ENCODE measurements at regions not wholly inside any gene's neighbourhood (a gene's known extent, or its start where the extent isn't known, plus 50 kb on each side); places are given as distances from the start of the nearest gene placed in this dataset.
"Not testable (repeated sequence)": the region's sequence is repeated elsewhere in the genome, so short reads cannot be mapped to it uniquely, and the experiment has no call there.

GRCh38 chr10:120760253-120760652 lies 90.9 kb upstream of the WDR11 start:
- DNase-seq: no peak

DNA sequence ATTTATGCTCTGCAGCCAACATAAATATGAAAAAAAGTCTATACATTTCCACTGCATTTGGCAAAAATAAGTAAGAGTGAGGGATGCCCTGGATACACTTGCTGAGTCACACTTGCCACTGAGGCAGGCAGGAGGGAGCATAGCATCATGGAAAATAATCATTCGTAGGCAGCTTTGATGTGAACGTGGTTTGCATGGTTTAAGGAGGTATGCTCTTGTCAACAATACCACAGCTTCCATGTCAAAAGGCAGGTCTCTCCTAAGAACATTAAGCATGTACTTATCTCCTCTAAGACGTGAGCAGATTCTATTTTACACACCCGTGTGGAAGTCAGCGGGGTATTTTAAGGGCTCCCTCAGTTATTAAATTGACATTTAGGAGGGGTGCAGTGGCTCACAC lies 89.2 kb upstream of the WDR11 start:
- no peak for DNase-seq

GRCh38 chr10:120765226-120765803 lies 85.8 kb upstream of the WDR11 start:
- no peak for DNase-seq

DNA sequence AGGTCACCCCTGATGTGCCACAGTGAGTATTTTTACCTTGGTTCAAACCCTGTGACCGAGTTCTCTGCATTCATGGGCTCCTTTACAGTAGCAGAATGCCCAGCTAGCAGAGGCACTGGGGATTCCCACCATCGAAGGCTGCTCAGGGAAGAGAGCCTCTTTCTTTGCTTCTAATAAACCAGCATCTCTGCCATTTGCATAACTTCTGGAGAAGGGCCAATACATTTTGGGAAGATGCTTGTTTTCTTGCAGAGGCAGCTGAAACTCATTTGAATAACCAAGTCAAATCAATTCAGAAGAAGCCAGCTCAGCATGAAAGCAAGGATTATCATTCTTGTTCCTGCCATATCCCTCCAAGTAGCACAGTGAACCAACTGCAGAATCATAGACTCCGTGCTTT lies 82.9 kb upstream of the WDR11 start:
- no peak for DNase-seq

DNA sequence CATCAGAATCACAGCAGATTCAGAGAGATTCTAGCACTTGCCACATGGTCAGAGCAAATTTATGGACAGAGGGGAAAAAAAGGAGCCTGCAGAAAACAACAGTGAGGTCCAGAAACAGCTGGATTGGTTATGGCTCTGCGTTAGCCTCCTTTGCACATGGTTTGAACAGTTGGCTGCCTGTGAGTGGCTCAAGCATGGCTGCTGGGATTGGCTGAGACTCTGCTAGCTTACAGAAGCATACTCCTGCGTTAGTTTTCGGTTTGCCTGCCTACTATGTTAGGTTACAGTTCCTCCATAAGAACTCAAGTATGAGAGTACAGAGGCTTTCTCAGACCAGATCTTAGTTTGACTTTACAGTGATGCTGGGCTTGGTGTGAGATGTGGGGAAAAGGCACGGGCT lies 80.7 kb upstream of the WDR11 start:
- no peak for DNase-seq

- DNase-seq: no peak
Measured at GRCh38 chr10:120776442-120776841, 74.7 kb upstream of the WDR11 start.

- no peak for DNase-seq
Measured at GRCh38 chr10:120782336-120782735, 68.8 kb upstream of the WDR11 start.

- DNase-seq: no peak
Measured at GRCh38 chr10:120783098-120783497, 68.1 kb upstream of the WDR11 start.

- no peak for DNase-seq
Measured at GRCh38 chr10:120783867-120784266, 67.3 kb upstream of the WDR11 start.

DNA sequence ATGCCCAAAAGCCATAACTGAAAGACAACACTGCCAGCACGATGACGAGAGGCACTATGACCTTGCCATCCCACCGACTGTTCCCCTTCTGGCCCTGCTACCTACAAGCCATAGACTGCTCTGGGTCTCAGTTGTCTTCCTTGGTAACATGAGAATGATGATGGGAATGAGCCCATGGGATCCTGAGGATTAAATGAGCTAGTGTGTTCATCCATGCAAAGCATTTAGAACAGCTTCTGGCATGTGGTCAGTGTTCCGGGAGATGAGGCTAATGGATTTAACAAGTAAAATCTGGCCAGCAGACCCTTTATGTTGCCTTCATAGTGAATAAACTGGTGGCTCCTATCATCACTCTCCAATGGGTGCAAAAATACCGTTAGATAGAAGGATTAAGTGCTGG lies 62.4 kb upstream of the WDR11 start:
- no peak for DNase-seq

DNA sequence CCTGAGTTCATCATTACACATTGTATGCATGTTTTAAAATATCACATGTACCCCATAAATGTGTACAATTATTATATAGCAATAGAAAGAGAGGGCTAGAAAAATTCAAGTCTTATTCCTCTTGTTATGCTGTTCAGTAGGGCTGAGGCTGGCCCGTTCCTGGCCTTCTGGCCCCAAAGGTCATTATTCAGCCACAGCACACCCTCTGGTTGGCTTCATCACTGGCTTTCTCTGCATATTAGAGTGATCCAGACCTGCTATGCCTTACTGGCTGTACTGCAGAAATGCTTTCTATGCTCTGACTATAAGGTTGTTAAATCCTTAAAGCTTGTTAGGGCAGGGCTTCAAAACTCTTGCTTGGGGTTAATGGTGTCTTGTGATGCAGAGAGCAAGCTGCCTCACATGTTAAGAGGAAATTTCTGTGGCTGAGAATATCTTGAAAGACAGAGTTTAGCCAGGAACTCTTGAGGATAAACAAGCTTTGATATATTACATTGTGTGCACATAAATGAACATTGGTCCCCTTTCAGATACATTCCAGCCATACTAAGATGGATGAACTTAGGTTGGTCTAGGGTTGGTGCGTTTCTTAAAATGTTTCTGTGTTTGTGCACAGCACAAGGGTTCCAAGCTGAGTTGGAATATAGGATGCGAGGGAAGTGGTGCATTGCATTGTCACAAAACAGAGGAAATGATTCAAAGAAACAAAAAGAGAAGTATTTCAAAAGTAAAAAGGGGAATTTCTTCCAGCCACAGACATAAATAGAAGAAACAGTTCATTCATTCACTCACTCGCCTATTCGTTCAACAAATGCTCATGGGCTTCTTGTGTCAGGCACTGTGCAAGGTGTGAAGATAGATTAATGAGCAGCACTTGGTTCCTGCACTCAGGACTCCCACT lies 61.6 kb upstream of the WDR11 start:
- DNase-seq: no peak

- no peak for DNase-seq
Measured at GRCh38 chr10:120791316-120791715, 59.8 kb upstream of the WDR11 start.

DNA sequence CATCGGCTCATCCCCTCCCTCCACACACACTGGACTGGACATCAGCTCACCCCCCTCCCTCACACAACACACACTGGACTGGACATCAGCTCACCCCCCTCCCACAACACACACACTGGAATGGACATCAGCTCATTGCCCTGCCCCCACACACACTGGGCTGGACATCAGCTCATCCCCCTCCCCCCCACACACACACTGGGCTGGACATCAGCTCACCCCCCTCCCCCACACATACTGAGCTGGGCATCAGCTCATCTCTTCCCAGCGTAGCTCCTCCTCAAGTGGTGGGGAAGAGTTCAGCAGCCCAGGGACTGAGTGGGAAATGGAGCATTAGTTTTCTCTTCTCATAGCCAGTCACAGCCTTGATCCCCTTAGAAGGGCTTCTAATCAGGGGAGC lies 58.1 kb upstream of the WDR11 start:
- DNase-seq: no peak

DNA sequence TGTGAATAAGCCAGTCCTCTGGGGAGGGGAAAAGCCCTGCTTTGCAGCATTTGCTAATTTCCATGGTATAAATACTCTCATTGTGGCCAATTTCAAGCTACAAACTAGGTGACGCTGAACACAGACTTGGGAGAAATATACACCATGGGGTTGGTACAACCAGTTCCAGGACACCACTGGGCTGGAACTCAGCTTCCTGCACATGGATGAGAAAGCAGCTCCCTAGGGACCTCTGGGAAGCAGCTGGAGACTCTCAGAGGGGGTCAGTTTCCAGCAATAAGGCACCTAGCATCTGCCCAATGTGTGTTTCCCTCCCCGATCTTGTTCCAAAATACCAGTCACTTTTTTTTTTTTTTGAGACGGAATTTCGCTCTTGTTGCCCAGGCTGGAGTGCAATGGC lies 56.8 kb upstream of the WDR11 start:
- no peak for DNase-seq

GRCh38 chr10:120798276-120798675 lies 52.9 kb upstream of the WDR11 start:
- not testable (repeated sequence) for DNase-seq

GRCh38 chr10:120799849-120800248 lies 51.3 kb upstream of the WDR11 start:
- DNase-seq: no peak

GRCh38 chr10:120800528-120801323 lies 50.4 kb upstream of the WDR11 start:
- DNase-seq: no peak
